Breast epithelium (tissue), 4 donors: ENCODE measurements at regions not wholly inside any gene's neighbourhood (a gene's known extent, or its start where the extent isn't known, plus 50 kb on each side); places are given as distances from the start of the nearest gene placed in this dataset.

Source experiments
- DNase-seq, 2 donors: peaks; one replicate each; pipeline ENCODE4 v3.0.0-alpha.2; 2019; ENCODE audit warnings: low spot score in 2 of 2
- H3K27ac ChIP-seq, 2 donors: fragments of 200-600 bp; sonication (generic) in 1 of 2; one replicate each; pipeline ENCODE4 v1.5.1; 2016 to 2019; ENCODE audit warnings: mild to moderate bottlenecking in 1 of 2
- H3K27me3 ChIP-seq, 2 donors: fragments of 200-600 bp; sonication (generic) in 1 of 2; one replicate each; pipeline versions ENCODE4 v1.5.1 to v1.6.0; 2017 to 2019; ENCODE audit warnings: control low read depth in 1 of 2, mild to moderate bottlenecking in 1 of 2
- H3K36me3 ChIP-seq: fragments of 200-600 bp; one replicate; pipeline ENCODE4 v1.5.1; 2019
- H3K4me1 ChIP-seq, 2 donors: fragments of 200-600 bp; sonication (generic); one replicate each; pipeline ENCODE4 v1.5.1; 2016 to 2019; ENCODE audit warnings: control low read depth in 1 of 2
- H3K4me3 ChIP-seq, 3 donors: fragments of 200-600 bp; sonication (generic); 1 replicate in 2 of 3; 2 replicates in 1 of 3; pipeline ENCODE4 v1.5.1; 2016 to 2019; ENCODE audit warnings: mild to moderate bottlenecking in 3 of 3, moderate library complexity in 2 of 3
- H3K9me3 ChIP-seq, 2 donors: fragments of 200-600 bp; sonication (generic) in 1 of 2; one replicate each; pipeline ENCODE4 v1.5.1; 2016 to 2019; ENCODE audit warnings: control low read depth in 1 of 2
- CTCF ChIP-seq, 3 donors: fragments of 450-650 bp; IDR thresholded peaks; one replicate each; pipeline ENCODE4 v1.5.1; 2016 to 2017; ENCODE audit warnings: antibody characterized with exemption in 3 of 3, mild to moderate bottlenecking in 3 of 3, moderate library complexity in 3 of 3
- POLR2A ChIP-seq: fragments of 450-650 bp; IDR thresholded peaks from one replicate; pipeline ENCODE4 v1.6.1; 2016; ENCODE audit warnings: antibody characterized with exemption, mild to moderate bottlenecking, moderate library complexity
- POLR2AphosphoS5 ChIP-seq, 3 donors: sonication (generic); formaldehyde crosslinking; IDR thresholded peaks; one replicate each; pipeline ENCODE4 v1.6.1; 2017; ENCODE audit warnings: antibody characterized with exemption in 3 of 3
- intact Hi-C: fragments of 100-400 bp; cut with DNase I; formaldehyde crosslinking; loops from one replicate; pipeline ENCODE4 v1.15.1; 2023; ENCODE audit warnings: low total_unique reads

- Histone ChIP-seq H3K4me1 (no peaks in the 10 kb centered on the region), H3K27me3 (no peaks in the 10 kb centered on the region), H3K36me3 (no peaks in the 10 kb centered on the region), H3K27ac (no peak overlapping the region), H3K4me3 (no peak overlapping the region), H3K9me3 (no peaks in the 10 kb centered on the region)
- intact Hi-C loops: no loop called here
- TF ChIP-seq POLR2A (no peak), CTCF (IDR thresholded peaks at IDR 0.05) (no peak), POLR2AphosphoS5 (IDR thresholded peaks at IDR 0.05) (no peak)
- DNase-seq: no peak
Measured at GRCh38 chr7:38068461-38068860, 109.6 kb upstream of the STARD3NL start.

GRCh38 chr7:38069052-38069451 lies 109.0 kb upstream of the STARD3NL start:
- H3K27ac ChIP-seq: no peak overlapping the region
- no peaks in the 10 kb centered on the region for H3K36me3 ChIP-seq
- no peaks in the 10 kb centered on the region for H3K9me3 ChIP-seq
- no peaks in the 10 kb centered on the region for H3K4me1 ChIP-seq
- intact Hi-C loops: no loop called here
- TF ChIP-seq POLR2A (no peak), POLR2AphosphoS5 (IDR thresholded peaks at IDR 0.05) (no peak), CTCF (IDR thresholded peaks at IDR 0.05) (no peak)
- no peaks in the 10 kb centered on the region for H3K27me3 ChIP-seq
- H3K4me3 ChIP-seq: no peak overlapping the region
- DNase-seq: no peak

- Histone ChIP-seq H3K4me3 (no peak overlapping the region), H3K4me1 (no peaks in the 10 kb centered on the region), H3K36me3 (no peaks in the 10 kb centered on the region), H3K27ac (no peak overlapping the region), H3K9me3 (no peaks in the 10 kb centered on the region), H3K27me3 (no peaks in the 10 kb centered on the region)
- no peak for TF ChIP-seq CTCF (IDR thresholded peaks at IDR 0.05)
- intact Hi-C loops: no loop called here
- no peak for DNase-seq
Measured at GRCh38 chr7:38070718-38071117, 107.3 kb upstream of the STARD3NL start.

GRCh38 chr7:38086857-38087256 lies 91.2 kb upstream of the STARD3NL start:
- Histone ChIP-seq H3K27ac (no peak overlapping the region), H3K27me3 (no peaks in the 10 kb centered on the region), H3K4me3 (no peak overlapping the region), H3K36me3 (peaks cover 4% of the 10 kb centered on the region), H3K9me3 (peaks cover 0 to 8% of the 10 kb centered on the region in 2 donors), H3K4me1 (no peaks in the 10 kb centered on the region)
- DNase-seq: no peak
- intact Hi-C loops: no loop called here
- no peak for TF ChIP-seq POLR2A
- TF ChIP-seq POLR2AphosphoS5 (IDR thresholded peaks at IDR 0.05): no peak
- TF ChIP-seq CTCF (IDR thresholded peaks at IDR 0.05): no peak

- peaks cover 8 to 11% of the 10 kb centered on the region in 2 donors for H3K9me3 ChIP-seq
- no peak for TF ChIP-seq POLR2AphosphoS5 (IDR thresholded peaks at IDR 0.05)
- TF ChIP-seq CTCF (IDR thresholded peaks at IDR 0.05): no peak
- TF ChIP-seq POLR2A: no peak
- no peaks in the 10 kb centered on the region for H3K36me3 ChIP-seq
- H3K27ac ChIP-seq: no peak overlapping the region
- H3K27me3 ChIP-seq: no peaks in the 10 kb centered on the region
- DNase-seq: no peak
- H3K4me3 ChIP-seq: no peak overlapping the region
- no peaks in the 10 kb centered on the region for H3K4me1 ChIP-seq
- intact Hi-C loops: no loop called here
Measured at GRCh38 chr7:38102507-38102906, 75.5 kb upstream of the STARD3NL start.
